ENCODE measurements at regions not wholly inside any gene's neighbourhood (a gene's known extent, or its start where the extent isn't known, plus 50 kb on each side); places are given as distances from the start of the nearest gene placed in this dataset.
A peak's percentile ranks its signal among the peaks of the same experiment; 100 is the strongest.

DNA sequence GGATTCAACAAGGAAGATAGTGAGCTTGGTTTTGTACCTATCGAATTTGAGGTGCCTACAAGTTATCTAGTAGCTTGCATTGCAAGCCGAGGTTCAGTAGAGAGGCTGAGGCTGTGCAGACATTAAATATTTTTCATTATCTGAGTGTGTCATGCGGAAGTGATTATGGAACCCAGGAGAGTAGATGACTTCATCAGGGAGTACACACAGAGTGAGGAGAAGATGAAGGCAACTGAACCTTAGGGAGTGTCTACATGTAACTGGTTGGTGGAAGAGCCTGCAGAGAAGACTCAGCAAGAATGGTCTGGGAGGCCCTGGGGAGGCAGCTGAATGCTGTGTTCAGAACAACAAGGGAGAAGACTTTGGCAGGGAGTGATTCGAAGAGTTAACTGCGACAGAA is 393.9 kb downstream of the ARHGEF28 start:
- TF ChIP-seq, protein P1, sequence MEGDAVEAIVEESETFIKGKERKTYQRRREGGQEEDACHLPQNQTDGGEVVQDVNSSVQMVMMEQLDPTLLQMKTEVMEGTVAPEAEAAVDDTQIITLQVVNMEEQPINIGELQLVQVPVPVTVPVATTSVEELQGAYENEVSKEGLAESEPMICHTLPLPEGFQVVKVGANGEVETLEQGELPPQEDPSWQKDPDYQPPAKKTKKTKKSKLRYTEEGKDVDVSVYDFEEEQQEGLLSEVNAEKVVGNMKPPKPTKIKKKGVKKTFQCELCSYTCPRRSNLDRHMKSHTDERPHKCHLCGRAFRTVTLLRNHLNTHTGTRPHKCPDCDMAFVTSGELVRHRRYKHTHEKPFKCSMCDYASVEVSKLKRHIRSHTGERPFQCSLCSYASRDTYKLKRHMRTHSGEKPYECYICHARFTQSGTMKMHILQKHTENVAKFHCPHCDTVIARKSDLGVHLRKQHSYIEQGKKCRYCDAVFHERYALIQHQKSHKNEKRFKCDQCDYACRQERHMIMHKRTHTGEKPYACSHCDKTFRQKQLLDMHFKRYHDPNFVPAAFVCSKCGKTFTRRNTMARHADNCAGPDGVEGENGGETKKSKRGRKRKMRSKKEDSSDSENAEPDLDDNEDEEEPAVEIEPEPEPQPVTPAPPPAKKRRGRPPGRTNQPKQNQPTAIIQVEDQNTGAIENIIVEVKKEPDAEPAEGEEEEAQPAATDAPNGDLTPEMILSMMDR (IDR thresholded peaks at IDR 0.05) = no peak
- no peak for DNase-seq (ENCODE audit: low spot score)
- no peaks in the 10 kb centered on the region for H3K36me3 Mint-ChIP-seq (ENCODE audit: low read depth)
- H3K4me1 Mint-ChIP-seq (ENCODE audit: low read depth) = no peaks in the 10 kb centered on the region
- H3K9me3 Mint-ChIP-seq (ENCODE audit: low read depth) = no peaks in the 10 kb centered on the region
- H3K27ac Mint-ChIP-seq (ENCODE audit: unreplicated experiment) = no peak overlapping the region
- H3K27me3 Mint-ChIP-seq (ENCODE audit: low read depth) = peaks cover 3% of the 10 kb centered on the region
- H3K4me3 Mint-ChIP-seq (ENCODE audit: unreplicated experiment) = no peak overlapping the region

DNA sequence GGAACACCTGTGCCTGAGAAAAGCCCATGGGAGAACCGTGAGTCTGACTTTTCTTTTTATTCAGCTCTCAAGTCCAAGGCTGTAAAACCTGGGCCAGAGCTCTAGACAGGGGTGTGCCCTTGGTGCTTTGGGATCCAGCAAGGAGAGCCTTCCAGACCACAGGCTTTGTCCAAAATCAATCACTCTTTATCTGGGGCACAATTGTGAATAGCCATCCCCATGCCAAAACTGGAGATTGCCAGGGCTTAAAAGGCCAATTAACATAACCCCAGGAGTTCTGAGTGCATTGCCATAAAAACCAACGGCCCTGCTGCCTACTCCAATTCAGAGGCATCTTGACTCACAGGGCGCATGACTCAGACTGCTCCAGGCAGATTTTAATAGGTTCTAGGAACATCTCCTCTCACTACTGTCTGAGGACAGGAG is 391.8 kb downstream of the ARHGEF28 start:
- Mint-ChIP-seq H3K4me1 (ENCODE audit: low read depth) (no peaks in the 10 kb centered on the region), H3K9me3 (ENCODE audit: low read depth) (no peaks in the 10 kb centered on the region), H3K27me3 (ENCODE audit: low read depth) (no peaks in the 10 kb centered on the region), H3K36me3 (ENCODE audit: low read depth) (no peaks in the 10 kb centered on the region), H3K27ac (ENCODE audit: unreplicated experiment) (no peak overlapping the region), H3K4me3 (ENCODE audit: unreplicated experiment) (no peak overlapping the region)
- DNase-seq (ENCODE audit: low spot score) = no peak
- TF ChIP-seq, protein P1 (IDR thresholded peaks at IDR 0.05) = no peak

DNA sequence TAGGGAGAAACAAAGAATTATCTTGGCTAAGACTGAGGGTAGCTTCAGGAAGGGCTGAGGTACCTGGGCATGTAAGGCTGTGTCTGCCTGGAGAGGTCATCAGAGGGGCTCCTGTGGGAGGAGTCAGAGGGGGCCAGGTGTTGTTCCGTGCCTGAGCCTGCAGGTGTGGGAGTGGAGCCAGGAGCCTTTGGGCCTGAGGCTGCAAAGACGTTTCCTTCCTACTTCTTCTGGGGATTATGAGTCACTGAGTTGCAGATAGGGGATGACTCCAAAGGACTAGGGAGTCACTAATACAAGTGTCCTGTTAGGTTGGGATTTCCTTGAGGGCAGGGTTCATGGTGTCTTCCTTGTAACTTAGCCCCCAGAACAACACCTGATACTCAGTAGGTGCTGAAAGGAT is 391.1 kb downstream of the ARHGEF28 start:
- TF ChIP-seq, protein P1 (IDR thresholded peaks at IDR 0.05) = no peak

DNA sequence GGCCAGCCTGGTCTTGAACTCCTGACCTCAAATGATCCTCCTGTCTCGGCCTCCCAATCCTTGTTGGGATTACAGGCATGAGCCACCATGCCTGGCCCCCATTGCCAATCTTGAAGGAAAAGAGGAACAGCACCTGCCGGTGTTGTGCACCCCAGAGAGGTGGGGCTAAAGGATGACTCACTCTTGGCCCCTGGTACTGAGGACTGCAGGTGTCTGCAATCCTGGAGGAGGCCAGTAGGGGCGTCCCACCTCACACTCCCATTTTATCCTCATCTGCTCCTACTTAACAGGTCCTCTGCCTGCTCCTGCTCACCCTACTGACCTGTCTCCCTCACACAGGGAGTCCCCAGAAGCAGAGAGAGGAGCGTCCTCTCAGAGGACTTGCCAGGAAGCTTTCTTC is 390.4 kb downstream of the ARHGEF28 start:
- Mint-ChIP-seq H3K4me3 (ENCODE audit: unreplicated experiment) (no peak overlapping the region), H3K27ac (ENCODE audit: unreplicated experiment) (no peak overlapping the region), H3K27me3 (ENCODE audit: low read depth) (no peaks in the 10 kb centered on the region), H3K36me3 (ENCODE audit: low read depth) (no peaks in the 10 kb centered on the region), H3K9me3 (ENCODE audit: low read depth) (no peaks in the 10 kb centered on the region), H3K4me1 (ENCODE audit: low read depth) (no peaks in the 10 kb centered on the region)
- TF ChIP-seq, protein P1 (IDR thresholded peaks at IDR 0.05) = peak; percentile 30
- DNase-seq (ENCODE audit: low spot score) = no peak

More for the DNA sequence above, 391.1 kb downstream of the ARHGEF28 start:
- no peaks in the 10 kb centered on the region for H3K9me3 Mint-ChIP-seq (ENCODE audit: low read depth)
- no peak for DNase-seq (ENCODE audit: low spot score)
- H3K36me3 Mint-ChIP-seq (ENCODE audit: low read depth) = no peaks in the 10 kb centered on the region
- H3K4me1 Mint-ChIP-seq (ENCODE audit: low read depth) = no peaks in the 10 kb centered on the region
- no peak overlapping the region for H3K4me3 Mint-ChIP-seq (ENCODE audit: unreplicated experiment)
- H3K27me3 Mint-ChIP-seq (ENCODE audit: low read depth) = no peaks in the 10 kb centered on the region
- no peak overlapping the region for H3K27ac Mint-ChIP-seq (ENCODE audit: unreplicated experiment)

DNA sequence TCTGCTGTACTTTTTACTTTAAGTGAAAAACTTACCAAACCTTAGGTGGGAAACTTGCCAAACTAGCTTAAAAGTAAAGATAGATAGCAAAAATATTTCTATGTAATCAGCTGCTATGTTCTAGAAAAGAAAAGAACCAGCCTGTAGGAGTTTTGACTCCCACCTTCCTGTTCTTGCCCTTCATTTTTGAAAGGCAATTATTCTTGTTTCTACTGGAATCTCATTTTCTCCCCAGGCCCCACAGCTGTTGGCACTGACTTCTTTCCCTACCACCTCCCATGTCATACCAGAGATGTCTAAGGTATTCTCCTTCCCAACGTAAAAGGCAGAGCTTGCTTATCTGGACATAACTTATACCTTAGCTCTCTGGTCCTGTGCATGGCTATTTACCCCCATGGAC is 389.7 kb downstream of the ARHGEF28 start:
- Mint-ChIP-seq H3K4me3 (ENCODE audit: unreplicated experiment) (no peak overlapping the region), H3K36me3 (ENCODE audit: low read depth) (no peaks in the 10 kb centered on the region), H3K4me1 (ENCODE audit: low read depth) (no peaks in the 10 kb centered on the region), H3K9me3 (ENCODE audit: low read depth) (no peaks in the 10 kb centered on the region), H3K27ac (ENCODE audit: unreplicated experiment) (no peak overlapping the region), H3K27me3 (ENCODE audit: low read depth) (no peaks in the 10 kb centered on the region)
- TF ChIP-seq, protein P1 (IDR thresholded peaks at IDR 0.05) = no peak
- DNase-seq (ENCODE audit: low spot score) = no peak
